VCaP (cell line): ENCODE measurements at regions not wholly inside any gene's neighbourhood (a gene's known extent, or its start where the extent isn't known, plus 50 kb on each side); places are given as distances from the start of the nearest gene placed in this dataset.

Source experiments
- H3K27ac ChIP-seq: fragments of 450-650 bp; 2 replicates; pipeline ENCODE4 v1.5.1; 2017
- TF ChIP-seq, protein P1 (sequence below): fragments of 450-650 bp; conservative IDR thresholded peaks from 2 replicates; pipeline ENCODE4 v1.5.1; 2017; ENCODE audit warnings: mild to moderate bottlenecking, moderate library complexity

- H3K27ac ChIP-seq, result no peak overlapping the region
- TF ChIP-seq, protein P1, sequence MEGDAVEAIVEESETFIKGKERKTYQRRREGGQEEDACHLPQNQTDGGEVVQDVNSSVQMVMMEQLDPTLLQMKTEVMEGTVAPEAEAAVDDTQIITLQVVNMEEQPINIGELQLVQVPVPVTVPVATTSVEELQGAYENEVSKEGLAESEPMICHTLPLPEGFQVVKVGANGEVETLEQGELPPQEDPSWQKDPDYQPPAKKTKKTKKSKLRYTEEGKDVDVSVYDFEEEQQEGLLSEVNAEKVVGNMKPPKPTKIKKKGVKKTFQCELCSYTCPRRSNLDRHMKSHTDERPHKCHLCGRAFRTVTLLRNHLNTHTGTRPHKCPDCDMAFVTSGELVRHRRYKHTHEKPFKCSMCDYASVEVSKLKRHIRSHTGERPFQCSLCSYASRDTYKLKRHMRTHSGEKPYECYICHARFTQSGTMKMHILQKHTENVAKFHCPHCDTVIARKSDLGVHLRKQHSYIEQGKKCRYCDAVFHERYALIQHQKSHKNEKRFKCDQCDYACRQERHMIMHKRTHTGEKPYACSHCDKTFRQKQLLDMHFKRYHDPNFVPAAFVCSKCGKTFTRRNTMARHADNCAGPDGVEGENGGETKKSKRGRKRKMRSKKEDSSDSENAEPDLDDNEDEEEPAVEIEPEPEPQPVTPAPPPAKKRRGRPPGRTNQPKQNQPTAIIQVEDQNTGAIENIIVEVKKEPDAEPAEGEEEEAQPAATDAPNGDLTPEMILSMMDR, result no peak
Measured at GRCh38 chr6:143605906-143606521, 71.8 kb upstream of the PHACTR2 start.

DNA sequence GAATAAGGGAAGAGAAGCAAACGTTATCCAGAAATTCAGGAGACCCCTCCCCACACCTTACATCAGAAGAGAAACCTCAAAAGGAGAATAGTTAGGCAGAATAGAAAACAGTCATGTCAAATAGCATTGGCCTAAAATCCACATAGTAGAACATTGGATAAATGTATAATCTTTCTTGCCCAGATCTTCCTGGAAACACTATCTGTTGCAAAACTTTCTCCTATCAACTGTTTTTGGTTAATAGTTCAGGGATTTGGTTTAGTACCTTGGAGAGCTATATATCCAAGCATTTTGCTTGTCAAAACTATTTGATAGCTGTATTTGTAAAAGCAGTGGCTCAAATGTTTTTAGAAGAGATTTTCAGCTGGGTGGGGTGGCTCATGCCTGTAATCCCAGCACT is 74.3 kb upstream of the PHACTR2 start:
- H3K27ac ChIP-seq, result no peak overlapping the region
- TF ChIP-seq, protein P1, result no peak

DNA sequence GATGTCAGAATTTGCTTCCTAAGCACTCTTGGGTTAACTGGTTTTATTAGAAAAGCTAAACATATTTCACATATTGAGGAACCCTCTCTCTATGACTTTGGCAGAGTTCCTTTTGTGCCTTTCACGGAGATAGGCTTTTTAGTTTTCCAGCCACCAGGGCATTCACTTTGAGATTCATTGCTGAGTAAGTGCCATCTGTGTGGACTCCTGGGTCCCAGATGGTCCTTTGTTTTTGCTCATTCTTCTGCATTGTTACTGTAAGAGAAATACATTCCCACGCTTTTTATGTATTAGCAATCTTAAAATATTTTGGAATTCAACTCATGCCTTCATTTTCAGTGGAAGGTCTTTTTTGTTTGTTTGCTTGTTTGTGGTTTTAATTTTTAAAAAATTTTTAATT is 76.3 kb upstream of the PHACTR2 start:
- TF ChIP-seq, protein P1, result no peak

GRCh38 chr6:143600821-143601220 is 76.9 kb upstream of the PHACTR2 start:
- no peak overlapping the region for H3K27ac ChIP-seq
- TF ChIP-seq, protein P1, result no peak

More for the DNA sequence above, 76.3 kb upstream of the PHACTR2 start:
- H3K27ac ChIP-seq, result no peak overlapping the region

DNA sequence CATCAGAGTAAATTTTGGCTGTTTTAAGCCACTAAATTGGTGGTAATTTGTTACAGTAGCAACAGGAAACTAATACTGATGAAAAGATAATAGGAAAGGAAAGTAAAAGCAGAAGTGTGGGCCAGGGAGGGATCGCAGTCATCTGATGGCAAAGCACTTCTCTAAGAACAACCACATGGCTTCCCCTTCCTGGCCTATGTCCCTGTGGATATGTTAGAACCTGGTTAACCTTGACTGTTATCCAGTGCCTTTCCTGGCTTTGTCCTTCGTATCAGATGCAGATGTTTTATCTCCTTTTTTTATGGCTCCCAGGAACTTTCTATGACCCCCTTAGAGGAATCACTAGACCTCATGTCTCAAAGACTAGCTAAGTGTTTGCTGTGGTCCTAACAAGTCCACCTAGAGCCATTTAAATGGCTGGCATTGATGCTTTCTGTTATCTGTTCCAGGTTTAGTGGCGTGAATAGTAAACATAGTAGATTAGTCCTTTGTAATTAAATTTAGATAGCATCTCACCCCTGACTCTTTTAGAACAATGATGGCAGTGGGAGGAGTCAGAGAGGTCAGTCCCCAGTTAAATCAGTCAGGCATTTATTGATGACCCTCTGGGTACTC is 79.2 kb upstream of the PHACTR2 start:
- TF ChIP-seq, protein P1, result no peak
- H3K27ac ChIP-seq, result no peak overlapping the region

- no peak overlapping the region for H3K27ac ChIP-seq
- TF ChIP-seq, protein P1, result no peak
Measured at GRCh38 chr6:143596866-143597265, 80.9 kb upstream of the PHACTR2 start.

GRCh38 chr6:143595251-143596036 is 82.3 kb upstream of the PHACTR2 start:
- no peak overlapping the region for H3K27ac ChIP-seq
- TF ChIP-seq, protein P1, result no peak
